Inferior parietal cortex (tissue), 1 donor: ENCODE measurements at regions not wholly inside any gene's neighbourhood (a gene's known extent, or its start where the extent isn't known, plus 50 kb on each side); places are given as distances from the start of the nearest gene placed in this dataset.
"Not testable (repeated sequence)": the region's sequence is repeated elsewhere in the genome, so short reads cannot be mapped to it uniquely, and the experiment has no call there.

Experiments
- DNase-seq: peaks from one replicate; pipeline ENCODE4 v3.0.0-alpha.2; 2016; ENCODE audit errors: extremely low spot score

DNA sequence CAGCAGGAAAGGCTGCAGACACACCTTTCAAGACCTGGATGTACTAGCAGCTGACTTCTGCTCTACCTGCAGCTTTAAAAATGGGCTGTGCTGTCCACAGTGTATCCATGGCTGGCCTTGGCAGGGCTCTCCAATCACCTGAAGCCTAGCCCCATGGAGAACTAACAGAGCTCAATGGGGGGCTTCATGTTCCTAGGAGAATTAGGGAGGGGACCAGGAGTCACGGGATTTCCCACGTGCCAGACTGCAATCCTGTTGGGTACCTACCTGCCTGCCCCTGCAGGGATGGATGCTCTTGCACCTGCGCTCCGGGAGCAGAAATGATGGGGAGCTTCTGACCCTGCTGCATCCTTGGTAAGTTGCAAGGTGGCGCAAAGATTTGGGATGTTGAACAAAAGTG is 462.1 kb downstream of the ICE1 start:
- DNase-seq, result no peak

DNA sequence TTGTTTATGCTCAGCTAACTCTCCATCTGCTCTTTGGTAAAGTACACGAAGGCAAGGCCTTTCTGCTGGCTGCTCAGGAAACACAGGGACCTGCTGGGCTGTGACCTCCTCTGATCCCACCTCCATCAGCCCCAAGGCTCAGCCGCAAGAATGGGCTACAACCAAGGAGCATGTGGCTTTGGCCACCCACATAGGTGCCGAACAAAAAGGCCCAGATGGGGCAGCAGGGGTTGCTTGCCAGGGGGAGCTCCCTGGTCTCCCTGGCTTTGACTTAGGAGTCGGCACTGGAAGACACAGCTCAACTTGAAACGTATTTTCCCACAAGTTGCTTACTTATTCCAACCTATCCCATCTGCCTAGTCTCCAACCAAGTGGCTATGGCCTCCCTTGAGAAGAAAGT is 461.1 kb downstream of the ICE1 start:
- no peak for DNase-seq

DNA sequence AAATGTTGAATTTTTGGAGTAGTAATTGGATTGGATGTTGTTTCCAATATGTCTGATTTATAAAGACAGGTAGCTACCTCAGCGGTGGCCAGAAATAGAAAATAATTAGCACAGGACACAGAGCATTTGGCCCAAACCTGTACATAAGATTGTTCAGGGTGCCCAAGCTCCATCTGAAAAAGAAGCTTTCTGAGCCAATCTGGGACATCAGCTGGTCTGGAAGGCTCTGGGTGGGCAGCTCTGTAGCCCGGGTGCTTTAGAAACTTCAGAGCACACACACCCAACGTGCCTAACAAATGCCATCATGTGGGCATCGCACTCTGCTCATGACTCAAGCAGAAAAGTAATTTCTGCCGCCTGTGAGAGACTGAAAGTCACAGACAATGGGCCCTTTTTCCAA is 460.7 kb downstream of the ICE1 start:
- DNase-seq, result peak; percentile 17

DNA sequence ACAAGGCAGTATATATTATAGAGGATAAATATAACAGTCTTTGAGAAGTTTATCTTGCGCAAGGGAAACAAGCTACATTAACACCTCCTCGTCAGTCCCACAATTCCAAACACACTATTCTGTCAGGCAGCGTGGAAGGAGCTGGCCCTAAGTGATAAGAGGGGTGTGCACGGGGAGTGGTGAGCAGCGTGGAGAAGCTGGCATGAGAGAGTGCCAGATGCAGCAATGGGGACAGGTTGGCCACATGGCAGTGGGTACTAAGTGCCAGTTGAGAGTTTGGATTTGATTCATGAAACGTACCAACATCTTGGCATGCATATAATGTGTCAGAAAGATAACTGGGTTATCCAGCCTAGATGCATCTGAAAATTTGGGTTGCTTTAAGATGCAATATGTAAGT is 460.2 kb downstream of the ICE1 start:
- peak; percentile 38 for DNase-seq

DNA sequence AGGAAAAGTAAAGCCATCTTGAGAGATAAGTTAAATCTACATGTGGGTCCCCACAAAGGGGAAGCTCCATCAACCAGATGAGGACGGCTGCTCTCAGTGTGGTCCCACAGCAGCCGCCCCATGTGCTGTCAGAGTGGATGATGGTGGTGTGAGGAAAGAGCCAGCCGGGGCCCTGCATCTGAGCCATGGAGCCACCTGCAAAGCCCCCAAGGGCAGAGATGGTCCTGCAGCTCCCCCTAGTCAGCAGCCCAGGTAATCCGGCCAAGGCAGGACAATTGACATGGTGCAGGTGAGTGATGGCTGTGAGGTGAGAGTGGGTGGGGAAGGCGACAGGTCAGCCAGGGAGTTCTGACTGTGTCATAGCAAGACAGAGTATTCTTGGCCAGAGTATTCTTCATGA is 458.8 kb downstream of the ICE1 start:
- no peak for DNase-seq

DNA sequence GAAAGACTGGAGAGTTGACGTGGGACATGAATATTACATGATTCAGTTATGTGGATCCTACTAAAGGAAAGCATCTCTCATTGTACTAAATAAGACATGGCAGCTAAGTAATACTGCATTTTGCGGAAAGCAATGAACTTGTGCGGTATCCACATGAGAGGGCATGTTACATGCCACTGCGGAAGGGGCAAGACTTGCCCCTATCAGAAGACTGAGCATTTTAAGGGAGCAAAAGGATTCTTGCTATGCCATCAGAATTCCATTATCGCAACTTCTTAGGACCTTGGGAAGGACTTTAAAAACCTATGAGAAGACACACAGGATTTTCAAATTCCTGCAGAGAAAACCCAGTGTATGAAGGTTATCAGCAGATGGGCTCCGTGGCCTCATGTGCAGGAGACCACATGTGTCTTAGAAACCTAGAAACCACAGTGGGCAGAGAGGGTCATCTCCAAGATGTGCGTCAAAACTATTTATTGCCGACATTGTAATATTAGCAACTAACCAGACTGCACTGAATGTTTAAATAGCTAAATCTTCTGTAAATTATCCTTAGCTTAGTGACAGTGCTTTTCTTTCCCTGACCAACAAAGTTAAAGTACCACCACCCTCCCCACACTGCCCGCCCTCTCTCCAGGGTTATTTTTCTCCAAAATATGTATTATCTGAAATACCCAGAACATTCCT is 457.7 kb downstream of the ICE1 start:
- DNase-seq, result no peak

DNA sequence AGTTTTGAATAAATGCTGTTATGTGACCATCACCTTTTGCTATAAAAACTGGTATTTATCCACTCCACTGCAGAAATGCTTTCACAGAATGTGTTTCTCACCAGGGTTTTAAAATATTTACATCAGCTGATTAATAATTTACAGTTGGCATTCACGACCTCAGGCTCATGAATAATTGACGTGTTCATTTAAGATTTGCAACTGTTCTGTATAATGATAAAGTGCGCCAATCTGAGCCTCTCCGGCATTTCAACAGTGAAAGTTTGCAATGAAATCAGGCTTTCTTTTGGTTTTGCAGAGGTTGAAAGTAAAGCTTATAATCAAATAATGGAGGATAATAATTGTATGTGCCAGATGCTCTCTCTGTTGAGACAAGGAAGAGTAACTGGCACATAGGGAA is 434.9 kb downstream of the ICE1 start:
- DNase-seq, result no peak

DNA sequence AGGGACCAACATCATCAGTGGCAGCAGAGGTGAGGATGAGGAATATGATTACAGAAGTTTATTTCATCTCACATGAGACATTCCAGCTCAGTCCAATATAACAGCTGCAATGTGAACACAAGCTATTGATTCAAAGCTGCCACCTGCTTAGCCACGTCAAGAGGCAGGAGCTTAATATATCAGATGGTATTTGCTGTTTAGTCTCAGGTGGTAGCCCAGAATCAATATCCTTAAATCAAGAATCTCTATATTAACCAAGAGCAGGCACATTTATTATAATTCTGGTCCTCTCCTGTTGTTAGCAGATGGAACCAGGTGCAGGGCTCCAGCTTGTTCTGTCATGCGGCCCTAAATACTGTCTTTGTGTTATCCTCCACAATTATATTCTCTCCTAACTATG is 431.6 kb downstream of the ICE1 start:
- no peak for DNase-seq

DNA sequence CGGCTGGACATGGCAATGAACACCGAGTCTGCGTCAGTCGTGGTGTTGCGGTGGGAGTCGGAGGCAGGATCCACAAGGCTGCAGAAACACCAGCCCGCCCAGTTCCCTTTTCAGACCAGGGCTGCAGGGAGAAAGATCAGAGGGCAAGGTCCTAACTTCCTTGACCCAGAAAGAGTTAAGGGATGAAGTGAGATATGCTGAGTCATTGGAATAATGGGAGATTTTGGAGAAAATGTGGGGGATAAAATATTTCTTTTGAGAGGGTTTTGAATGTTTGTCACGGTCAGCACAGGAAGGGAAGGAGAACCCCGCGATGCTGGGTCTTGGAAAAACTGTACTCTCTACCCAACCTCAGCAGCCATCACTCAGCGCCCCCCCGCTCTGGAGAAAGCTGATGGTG is 416.0 kb downstream of the ICE1 start:
- DNase-seq, result no peak

DNA sequence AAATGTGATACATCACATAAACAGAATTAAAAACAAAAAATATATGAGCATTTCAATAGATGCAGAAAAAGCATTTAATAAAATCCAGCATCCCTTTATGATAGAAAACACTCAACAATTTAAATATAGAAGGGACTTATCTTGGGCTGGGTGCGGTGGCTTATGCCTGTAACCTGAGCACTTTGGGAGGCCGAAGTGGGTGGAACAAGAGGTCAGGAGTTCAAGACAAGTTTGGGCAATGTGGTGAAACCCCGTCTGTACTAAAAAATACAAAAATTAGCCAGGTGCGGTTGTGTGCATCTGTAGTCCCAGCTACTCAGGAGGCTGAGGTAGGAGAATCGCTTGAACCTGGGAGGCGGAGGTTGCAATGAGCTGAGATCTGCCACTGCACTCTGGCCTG is 409.1 kb downstream of the ICE1 start:
- DNase-seq, result not testable (repeated sequence)

DNA sequence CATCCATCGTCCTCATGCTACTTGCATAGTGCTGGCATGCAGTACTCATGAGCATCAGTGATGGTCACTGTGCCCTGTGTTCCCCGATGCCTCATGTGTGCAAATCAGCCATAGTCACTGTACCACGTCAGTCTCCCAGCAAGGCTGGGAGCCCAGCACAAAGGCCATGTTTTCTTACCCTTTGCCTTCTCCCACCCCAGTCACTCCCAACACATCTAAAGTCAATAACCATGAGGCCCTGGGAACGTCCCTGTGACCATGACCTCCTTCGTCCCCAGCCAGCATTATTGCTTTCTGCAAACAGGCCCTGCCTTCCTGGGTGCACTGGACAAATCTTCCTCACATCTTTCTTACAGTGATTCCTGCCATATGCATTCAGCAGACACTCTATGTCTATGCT is 406.1 kb downstream of the ICE1 start:
- DNase-seq, result no peak

DNA sequence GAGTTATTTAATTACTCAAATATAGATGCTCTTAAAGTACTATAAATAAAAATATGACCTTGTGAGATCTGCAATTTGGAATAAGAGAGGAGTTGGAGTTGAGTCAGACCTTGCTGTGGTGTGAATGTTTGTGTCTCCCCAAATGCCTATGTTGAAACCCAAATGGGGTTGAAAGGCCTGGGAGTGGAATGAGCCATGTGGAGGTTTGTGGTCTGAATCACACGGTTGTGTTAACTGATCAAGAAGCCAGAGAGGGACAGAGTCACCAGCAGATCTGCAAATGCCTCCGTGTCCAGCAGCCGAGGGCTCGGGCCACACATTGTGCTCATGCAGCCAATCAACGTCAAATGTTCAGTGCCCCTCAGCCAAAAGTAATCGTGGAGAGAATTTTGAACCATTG is 404.4 kb downstream of the ICE1 start:
- no peak for DNase-seq

DNA sequence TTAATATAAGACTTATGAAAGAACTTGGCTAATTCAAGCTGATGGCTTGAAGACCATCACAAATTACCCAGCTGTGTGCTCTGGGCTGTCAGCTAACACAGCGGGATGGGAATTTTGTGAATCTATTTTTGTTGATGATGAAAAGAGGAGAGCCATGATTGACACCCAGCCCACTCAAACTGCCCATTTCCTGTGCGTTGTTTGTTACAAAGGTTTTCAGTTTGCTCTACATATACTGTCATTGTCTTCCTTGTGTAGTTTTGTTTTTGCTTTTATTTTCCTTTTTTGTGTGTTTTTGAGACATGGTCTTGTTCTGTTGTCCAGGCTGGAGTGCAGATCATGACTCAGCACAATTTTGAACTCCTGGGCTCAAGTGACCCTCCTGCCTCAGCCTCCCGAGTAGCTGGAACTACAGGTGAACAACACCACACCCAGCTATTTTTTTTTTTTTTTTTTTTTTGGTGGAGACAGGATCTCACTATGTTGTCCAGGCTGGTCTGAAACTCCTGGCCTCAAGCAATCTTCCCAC is 400.3 kb downstream of the ICE1 start:
- DNase-seq, result no peak

DNA sequence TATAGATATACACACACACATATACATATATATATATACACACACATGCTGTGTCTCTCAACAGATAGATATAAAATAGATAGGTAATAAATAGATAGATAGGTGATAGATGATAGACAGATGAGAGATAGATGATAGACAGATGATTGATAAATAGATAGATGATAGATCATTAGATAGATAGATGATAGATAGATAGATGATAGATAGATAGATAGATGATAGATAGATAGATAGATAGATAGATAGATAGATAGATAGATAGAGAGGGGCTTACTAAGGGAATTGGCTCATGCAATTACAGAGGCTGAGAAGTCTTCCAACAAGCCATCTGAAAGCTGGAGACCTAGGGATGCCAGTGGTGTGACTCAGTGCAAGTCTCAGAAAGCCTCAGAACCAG is 394.5 kb downstream of the ICE1 start:
- DNase-seq, result no peak

DNA sequence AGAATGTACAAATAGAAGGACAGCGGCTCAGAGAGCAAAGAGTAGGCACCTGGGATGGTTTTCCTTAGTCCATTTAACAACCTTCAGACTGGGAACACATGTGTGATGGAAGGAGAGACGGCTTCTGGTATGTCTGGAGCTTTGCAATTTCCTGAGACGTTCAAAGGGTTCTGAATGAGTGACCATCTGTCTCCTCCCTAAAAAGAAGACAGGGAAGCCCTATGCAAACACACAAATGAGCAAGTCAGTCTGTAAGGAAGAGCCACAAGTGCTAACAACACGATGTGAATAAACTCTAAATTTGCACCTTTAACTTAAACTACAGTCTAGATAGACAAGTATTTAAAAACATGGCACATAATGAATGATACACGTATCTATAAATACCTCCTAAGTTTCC is 391.0 kb downstream of the ICE1 start:
- DNase-seq, result no peak

DNA sequence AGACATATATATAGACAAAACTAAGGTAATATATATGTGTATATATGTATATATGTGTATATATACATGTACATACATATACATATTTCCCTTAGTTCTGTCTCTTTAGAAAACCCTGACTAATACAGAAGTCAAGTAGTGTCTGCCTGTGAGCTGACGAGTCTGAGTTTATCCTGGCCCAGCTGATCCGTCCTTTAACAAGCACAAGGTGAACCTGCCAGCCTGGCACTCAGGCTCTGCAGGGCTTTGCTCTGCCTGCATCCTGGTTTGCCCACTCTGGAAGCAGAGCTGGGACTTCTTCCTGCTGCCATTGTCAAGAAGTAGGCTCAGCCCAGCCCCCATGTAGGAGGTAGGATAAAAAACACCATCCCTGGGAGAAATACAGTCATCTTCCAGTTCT is 388.0 kb downstream of the ICE1 start:
- DNase-seq, result no peak

DNA sequence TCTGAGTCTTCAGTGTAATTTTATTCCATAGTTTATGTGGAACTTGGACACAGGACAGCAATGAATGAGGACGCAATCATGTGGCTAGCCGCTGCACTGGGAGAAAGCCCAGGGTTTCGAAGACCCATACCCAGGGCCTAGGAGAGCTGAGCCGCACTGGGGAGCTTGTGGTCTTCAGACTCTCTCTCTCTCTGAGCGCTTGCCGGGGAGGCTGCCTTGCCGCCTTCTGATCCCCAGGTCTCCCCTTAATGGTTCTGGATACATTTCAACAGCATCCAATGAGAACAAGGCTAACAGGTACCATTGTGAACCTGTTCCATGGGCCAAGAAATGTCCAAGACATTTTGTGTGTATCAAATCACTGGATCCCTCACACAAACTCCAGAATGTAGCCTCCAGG is 383.4 kb downstream of the ICE1 start:
- no peak for DNase-seq

DNA sequence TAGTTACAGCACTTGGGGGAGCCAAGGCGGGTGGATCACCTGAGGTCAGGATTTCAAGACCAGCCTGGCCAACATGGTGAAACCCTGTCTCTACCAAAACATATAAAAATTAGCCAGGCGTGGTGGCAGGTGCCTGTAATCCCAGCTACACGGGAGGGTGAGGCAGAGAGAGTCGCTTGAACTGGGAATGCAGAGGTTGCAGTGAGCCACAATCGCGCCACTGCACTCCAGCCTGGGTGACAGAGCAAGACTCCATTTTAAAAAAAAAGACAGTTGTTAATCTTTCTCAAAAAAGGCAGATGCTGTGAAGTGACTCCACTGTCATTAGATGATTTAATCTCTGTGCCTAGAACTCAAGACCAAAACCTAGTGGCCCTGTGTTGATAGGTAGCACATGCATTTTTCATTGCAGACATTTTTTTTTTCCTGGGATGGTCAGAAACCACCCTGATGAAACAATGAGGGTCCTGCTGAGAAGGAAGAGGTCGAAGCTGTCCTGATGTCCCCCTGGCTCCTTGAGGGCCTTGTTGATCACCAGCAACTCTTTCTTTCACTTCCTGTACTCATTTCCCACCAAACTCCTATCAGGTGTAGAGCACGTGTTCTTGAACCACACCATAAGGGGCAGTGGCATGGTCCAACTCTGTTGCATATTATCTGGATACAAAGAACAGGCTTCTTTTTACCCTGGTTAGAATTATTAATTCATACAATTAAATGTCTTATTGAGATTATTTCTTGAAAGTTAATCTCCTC is 382.2 kb downstream of the ICE1 start:
- DNase-seq, result no peak

DNA sequence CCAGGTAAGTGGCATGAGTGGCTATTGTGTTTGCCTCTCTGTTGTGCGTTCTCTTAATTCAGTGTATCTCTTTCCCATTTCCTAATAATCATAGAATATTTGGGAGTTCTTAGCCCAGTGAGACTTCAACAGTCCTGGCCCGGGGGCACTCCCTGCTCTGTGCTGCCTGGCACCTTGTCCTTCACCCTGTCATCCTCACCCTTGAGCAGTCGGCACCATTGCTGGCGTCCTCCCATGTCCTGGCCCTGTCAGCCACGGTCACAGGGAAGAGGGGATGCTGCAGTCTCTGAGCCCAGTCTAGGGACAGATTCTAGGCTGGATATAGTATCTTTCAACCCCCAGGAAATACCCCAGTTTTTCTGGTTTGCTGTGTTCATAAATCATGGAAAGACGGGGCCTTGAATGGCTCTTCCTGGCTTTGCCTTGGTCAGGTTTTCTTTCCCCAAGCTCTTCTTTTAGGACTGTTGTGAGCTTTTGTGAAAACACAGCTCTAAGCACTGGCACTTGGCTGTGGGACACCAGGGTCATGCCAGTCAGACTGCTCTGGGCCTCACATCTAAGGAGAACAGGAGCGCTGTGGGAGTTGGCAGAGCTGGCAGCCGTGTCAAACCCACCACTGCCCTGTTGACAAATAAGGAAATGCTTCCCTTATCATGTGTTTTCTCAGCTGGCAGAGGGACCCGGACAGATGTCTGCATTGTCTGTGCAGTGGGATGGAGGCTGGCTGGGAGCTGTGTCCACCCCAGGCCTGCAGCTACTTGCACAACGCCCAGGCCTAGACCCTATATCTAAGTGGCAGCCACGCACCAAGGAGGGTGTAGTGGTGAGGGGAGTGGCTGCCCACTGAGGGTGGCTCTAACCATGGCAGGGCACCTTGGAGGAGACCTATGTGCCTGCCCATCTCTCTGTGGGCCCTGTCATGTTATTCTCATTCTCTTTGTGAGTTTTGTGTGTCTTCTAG is 378.6 kb downstream of the ICE1 start:
- DNase-seq, result no peak

DNA sequence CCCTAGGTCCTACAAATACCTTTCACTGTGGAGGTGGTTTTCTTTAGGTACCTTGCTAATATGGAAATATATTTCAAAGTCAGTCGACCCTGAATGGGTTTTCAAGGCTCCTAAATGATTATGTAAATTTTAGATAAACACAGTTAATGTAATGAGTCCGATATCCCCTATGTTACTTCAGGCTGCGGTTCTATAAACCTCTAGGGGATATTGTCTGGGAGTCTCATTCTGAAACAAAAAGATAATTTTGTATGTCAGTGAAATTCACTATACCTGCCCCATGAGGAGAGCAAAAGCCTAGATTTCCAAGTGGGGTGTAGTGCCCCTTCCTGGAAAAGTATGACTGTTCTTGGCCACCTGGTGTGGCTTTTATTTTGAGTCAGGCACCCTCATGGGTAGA is 377.3 kb downstream of the ICE1 start:
- no peak for DNase-seq

DNA sequence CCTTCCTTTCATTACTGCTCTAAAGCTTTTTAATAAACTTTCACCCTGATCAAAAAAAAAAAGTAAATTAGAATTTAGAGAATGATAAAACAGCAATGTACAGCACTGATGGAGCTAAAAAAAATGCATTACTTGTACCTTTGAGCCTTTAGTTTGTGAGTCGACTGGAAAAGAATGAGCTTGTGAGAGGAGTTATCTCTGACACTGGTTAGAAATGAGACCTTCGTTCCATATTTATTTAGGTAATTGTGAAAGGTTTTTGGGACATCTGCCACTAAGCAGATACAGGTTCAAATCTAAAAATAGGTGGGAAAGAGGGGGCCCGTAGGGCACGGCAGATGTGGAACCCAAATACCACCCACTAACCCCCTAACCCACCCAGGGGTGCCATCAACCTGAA is 376.8 kb downstream of the ICE1 start:
- no peak for DNase-seq

DNA sequence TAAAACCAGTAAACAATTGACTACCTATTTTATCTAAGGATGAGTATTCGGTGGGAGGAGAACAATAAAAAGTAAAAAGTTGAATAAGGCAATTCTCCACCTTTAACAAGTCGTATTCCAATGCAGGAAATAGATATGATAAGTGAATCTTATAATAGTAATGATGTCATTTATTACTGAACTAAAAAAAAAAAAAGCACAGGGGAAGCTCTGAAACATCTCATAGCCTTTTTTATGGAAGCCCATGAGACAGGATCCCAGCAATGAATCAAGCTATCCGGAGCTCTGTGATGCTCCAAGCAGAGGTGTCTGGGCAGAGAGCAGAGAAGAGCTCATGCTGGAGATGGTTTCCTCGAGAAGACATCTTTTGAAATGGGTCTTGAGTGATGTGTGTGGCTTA is 376.0 kb downstream of the ICE1 start:
- DNase-seq, result no peak
